Esophagus (tissue), 2 donors: ENCODE measurements at regions not wholly inside any gene's neighbourhood (a gene's known extent, or its start where the extent isn't known, plus 50 kb on each side); places are given as distances from the start of the nearest gene placed in this dataset.

ENCODE experiments used
- H3K27ac ChIP-seq, 2 donors: one replicate each; pipeline ENCODE4 v1.5.1; 2013; ENCODE audit warnings: low read depth in 2 of 2, mild to moderate bottlenecking in 2 of 2, inconsistent platforms in 1 of 2, low read length in 1 of 2, moderate library complexity in 1 of 2
- H3K27me3 ChIP-seq, 2 donors: one replicate each; pipeline ENCODE4 v1.6.1; 2013; ENCODE audit warnings: low read length in 2 of 2, control low read depth in 1 of 2, mild to moderate bottlenecking in 1 of 2; ENCODE audit not compliant: insufficient read depth in 2 of 2, control insufficient read depth in 1 of 2
- H3K36me3 ChIP-seq, 2 donors: one replicate each; pipeline ENCODE4 v1.6.1; 2013; ENCODE audit warnings: low read length in 1 of 2; ENCODE audit not compliant: control insufficient read depth in 2 of 2, insufficient read depth in 2 of 2
- H3K4me1 ChIP-seq, 2 donors: one replicate each; pipeline ENCODE4 v1.6.1; 2013; ENCODE audit warnings: low read length in 1 of 2; ENCODE audit not compliant: control insufficient read depth in 2 of 2, insufficient read depth in 2 of 2
- H3K4me3 ChIP-seq, 2 donors: one replicate each; pipeline ENCODE4 v1.5.1; 2013; ENCODE audit warnings: low read length in 2 of 2, mild to moderate bottlenecking in 2 of 2, low read depth in 1 of 2, moderate library complexity in 1 of 2
- H3K9me3 ChIP-seq, 2 donors: one replicate each; pipeline ENCODE4 v1.6.1; 2013; ENCODE audit warnings: mild to moderate bottlenecking in 2 of 2, low read depth in 1 of 2, low read length in 1 of 2, moderate library complexity in 1 of 2; ENCODE audit not compliant: control insufficient read depth in 2 of 2, insufficient read depth in 1 of 2
- WGBS, 2 donors: extraction: QIAGEN DNeasy Blood & Tissue Kit; methylation state at CpG; one replicate each; pipeline ENCODE4 v1.1.7; 2013; 5-methylcytosine and 5-hydroxymethylcytosine counted together
- donor health status: healthy with polysubstance abuse.
- donor health status: Bipolar disorder and iron deficiency.

- 65 to 85% methylated on average over 3 of the region's 3 CpGs for WGBS, 2 donors
These were observed 466.5 kb downstream of the FAM181B start for GRCh38 chr11:82267186-82267585.

GRCh38 chr11:82261367-82261766 is 472.3 kb downstream of the FAM181B start:
- WGBS, 2 donors = 95 to 100% methylated on average over 1 of the region's 1 CpG

More at GRCh38 chr11:82267186-82267585, 466.5 kb downstream of the FAM181B start:
- H3K4me1 ChIP-seq = no peaks in the 10 kb centered on the region
- no peaks in the 10 kb centered on the region for H3K27me3 ChIP-seq
- H3K9me3 ChIP-seq = no peaks in the 10 kb centered on the region
- H3K36me3 ChIP-seq = no peaks in the 10 kb centered on the region
- H3K27ac ChIP-seq = no peak overlapping the region
- H3K4me3 ChIP-seq = no peak overlapping the region

GRCh38 chr11:82250047-82250446 is 483.6 kb downstream of the FAM181B start:
- Histone ChIP-seq H3K27ac (no peak overlapping the region), H3K27me3 (no peaks in the 10 kb centered on the region), H3K4me3 (no peak overlapping the region), H3K36me3 (no peaks in the 10 kb centered on the region), H3K9me3 (no peaks in the 10 kb centered on the region), H3K4me1 (no peaks in the 10 kb centered on the region)
- WGBS, 2 donors = 41 to 62% methylated on average over 2 of the region's 2 CpGs

More at GRCh38 chr11:82261367-82261766, 472.3 kb downstream of the FAM181B start:
- no peaks in the 10 kb centered on the region for H3K9me3 ChIP-seq
- H3K4me1 ChIP-seq = no peaks in the 10 kb centered on the region
- no peaks in the 10 kb centered on the region for H3K36me3 ChIP-seq
- H3K4me3 ChIP-seq = no peak overlapping the region
- no peak overlapping the region for H3K27ac ChIP-seq
- no peaks in the 10 kb centered on the region for H3K27me3 ChIP-seq

- no peaks in the 10 kb centered on the region for H3K36me3 ChIP-seq
- H3K9me3 ChIP-seq = no peaks in the 10 kb centered on the region
- no peak overlapping the region for H3K4me3 ChIP-seq
- no peaks in the 10 kb centered on the region for H3K27me3 ChIP-seq
- H3K27ac ChIP-seq = no peak overlapping the region
- no peaks in the 10 kb centered on the region for H3K4me1 ChIP-seq
These were observed 486.7 kb downstream of the FAM181B start for GRCh38 chr11:82246926-82247325.

GRCh38 chr11:82239498-82239897 is 494.2 kb downstream of the FAM181B start:
- 90 to 96% methylated on average over 5 of the region's 5 CpGs for WGBS, 2 donors
- H3K36me3 ChIP-seq = no peaks in the 10 kb centered on the region
- peaks cover 0 to 4% of the 10 kb centered on the region in 2 donors for H3K9me3 ChIP-seq
- H3K4me1 ChIP-seq = no peaks in the 10 kb centered on the region
- no peak overlapping the region for H3K27ac ChIP-seq
- H3K27me3 ChIP-seq = no peaks in the 10 kb centered on the region
- no peak overlapping the region for H3K4me3 ChIP-seq

GRCh38 chr11:82234256-82234655 is 499.4 kb downstream of the FAM181B start:
- no peaks in the 10 kb centered on the region for H3K9me3 ChIP-seq
- H3K4me1 ChIP-seq = no peaks in the 10 kb centered on the region
- H3K27me3 ChIP-seq = no peaks in the 10 kb centered on the region
- H3K27ac ChIP-seq = no peak overlapping the region
- no peaks in the 10 kb centered on the region for H3K36me3 ChIP-seq
- 26 to 36% methylated on average over 1 of the region's 1 CpG for WGBS, 2 donors
- no peak overlapping the region for H3K4me3 ChIP-seq

- H3K4me3 ChIP-seq = no peak overlapping the region
- H3K4me1 ChIP-seq = no peaks in the 10 kb centered on the region
- no peak overlapping the region for H3K27ac ChIP-seq
- whole genome bisulfite sequencing, 2 donors = 78 to 91% methylated on average over 1 of the region's 1 CpG
- H3K36me3 ChIP-seq = no peaks in the 10 kb centered on the region
- no peaks in the 10 kb centered on the region for H3K27me3 ChIP-seq
- no peaks in the 10 kb centered on the region for H3K9me3 ChIP-seq
These were observed 500.5 kb downstream of the FAM181B start for GRCh38 chr11:82233201-82233600.

- Histone ChIP-seq H3K27me3 (no peaks in the 10 kb centered on the region), H3K36me3 (no peaks in the 10 kb centered on the region), H3K4me3 (no peak overlapping the region), H3K4me1 (no peaks in the 10 kb centered on the region), H3K27ac (no peak overlapping the region), H3K9me3 (no peaks in the 10 kb centered on the region)
These were observed 504.3 kb downstream of the FAM181B start for GRCh38 chr11:82229341-82229740.

GRCh38 chr11:82225930-82226329 is 507.7 kb downstream of the FAM181B start:
- Histone ChIP-seq H3K4me1 (no peaks in the 10 kb centered on the region), H3K27me3 (no peaks in the 10 kb centered on the region), H3K36me3 (no peaks in the 10 kb centered on the region), H3K9me3 (no peaks in the 10 kb centered on the region), H3K27ac (no peak overlapping the region), H3K4me3 (no peak overlapping the region)
- WGBS, 2 donors = 84 to 91% methylated on average over 2 of the region's 2 CpGs

- Histone ChIP-seq H3K4me3 (no peak overlapping the region), H3K4me1 (no peaks in the 10 kb centered on the region), H3K27ac (no peak overlapping the region), H3K36me3 (no peaks in the 10 kb centered on the region), H3K9me3 (no peaks in the 10 kb centered on the region), H3K27me3 (no peaks in the 10 kb centered on the region)
- WGBS, 2 donors = 80 to 87% methylated on average over 2 of the region's 2 CpGs
These were observed 508.2 kb downstream of the FAM181B start for GRCh38 chr11:82225502-82225901.
